ENCODE measurements at regions not wholly inside any gene's neighbourhood (a gene's known extent, or its start where the extent isn't known, plus 50 kb on each side); places are given as distances from the start of the nearest gene placed in this dataset.

GRCh38 chr3:103949693-103950092 is 1417.0 kb upstream of the ALCAM start:
- no peak for TF ChIP-seq EP300 (IDR thresholded peaks at IDR 0.05)
- Histone ChIP-seq H3K36me3 (no peaks in the 10 kb centered on the region), H3K27me3 (no peaks in the 10 kb centered on the region), H3K27ac (replicated peaks in 1 of 4) (no peak overlapping the region), H3K9me3 (no peaks in the 10 kb centered on the region), H3K4me1 (no peaks in the 10 kb centered on the region), H3K4me3 (no peak overlapping the region)
- intact Hi-C loops (cut with DNase I), result no loop called here
- DNase-seq (ENCODE audit: extremely low spot score), result no peak
- WGBS, result 28% methylated on average over 1 of the region's 1 CpG

DNA sequence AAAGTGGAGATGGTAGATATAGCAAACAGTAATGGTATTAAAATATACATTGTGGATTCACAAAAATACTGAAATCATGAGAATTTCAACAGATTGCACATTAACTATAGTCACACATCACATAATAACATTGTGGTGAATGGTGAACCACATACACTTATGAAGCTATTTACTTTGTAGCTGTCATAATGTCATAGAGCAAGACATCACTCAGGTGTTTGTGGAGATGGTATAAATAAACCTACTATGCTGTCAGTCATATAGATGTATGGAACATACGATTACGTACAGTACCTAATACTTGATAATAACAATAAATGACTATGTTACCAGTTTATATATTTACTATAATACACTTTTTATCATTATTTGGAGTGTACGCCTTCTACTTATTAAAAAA is 1416.0 kb upstream of the ALCAM start:
- no peak overlapping the region for H3K27ac ChIP-seq (replicated peaks in 1 of 4)
- 55% methylated on average over 3 of the region's 3 CpGs for WGBS
- H3K9me3 ChIP-seq, result no peaks in the 10 kb centered on the region
- no peaks in the 10 kb centered on the region for H3K4me1 ChIP-seq
- no peaks in the 10 kb centered on the region for H3K36me3 ChIP-seq
- H3K4me3 ChIP-seq, result no peak overlapping the region
- no peak for DNase-seq (ENCODE audit: extremely low spot score)
- no peaks in the 10 kb centered on the region for H3K27me3 ChIP-seq
- TF ChIP-seq POLR2A (IDR thresholded peaks at IDR 0.05; ENCODE audit: low read depth) (no peak), POLR2AphosphoS5 (IDR thresholded peaks at IDR 0.05) (no peak), CTCF (IDR thresholded peaks at IDR 0.05) (no peak), EP300 (IDR thresholded peaks at IDR 0.05) (no peak)
- intact Hi-C loops (cut with DNase I), result no loop called here

- H3K36me3 ChIP-seq, result no peaks in the 10 kb centered on the region
- no peaks in the 10 kb centered on the region for H3K9me3 ChIP-seq
- intact Hi-C loops (cut with DNase I), result no loop called here
- H3K4me3 ChIP-seq, result no peak overlapping the region
- no peaks in the 10 kb centered on the region for H3K27me3 ChIP-seq
- 85% methylated on average over 2 of the region's 2 CpGs for WGBS
- H3K4me1 ChIP-seq, result no peaks in the 10 kb centered on the region
- TF ChIP-seq CTCF (IDR thresholded peaks at IDR 0.05), result no peak
- TF ChIP-seq EP300 (IDR thresholded peaks at IDR 0.05), result no peak
- TF ChIP-seq POLR2AphosphoS5 (IDR thresholded peaks at IDR 0.05), result no peak
- no peak for TF ChIP-seq POLR2A (IDR thresholded peaks at IDR 0.05; ENCODE audit: low read depth)
- no peak overlapping the region for H3K27ac ChIP-seq (replicated peaks in 1 of 4)
- no peak for DNase-seq (ENCODE audit: extremely low spot score)
These were observed 1412.9 kb upstream of the ALCAM start for GRCh38 chr3:103953796-103954195.

DNA sequence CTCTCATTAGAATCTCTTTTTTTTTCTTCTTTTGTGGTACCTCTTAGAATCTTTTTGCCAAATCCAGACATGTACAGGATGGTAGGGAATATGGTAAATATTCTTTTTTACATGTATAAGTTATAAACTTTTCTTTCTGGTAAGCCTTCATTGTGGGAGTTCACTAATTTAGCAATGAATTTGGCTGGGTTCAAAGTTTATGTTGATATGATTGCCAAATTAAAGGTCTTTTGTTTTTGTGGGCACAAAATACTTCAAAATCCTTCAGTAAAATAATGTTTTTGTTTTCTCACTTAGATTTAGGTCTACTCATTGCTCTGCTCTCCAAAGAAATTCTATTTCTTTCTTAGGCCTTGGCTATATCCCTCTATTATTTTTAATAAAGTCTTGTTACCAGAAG is 1405.9 kb upstream of the ALCAM start:
- Histone ChIP-seq H3K36me3 (no peaks in the 10 kb centered on the region), H3K9me3 (no peaks in the 10 kb centered on the region), H3K4me1 (no peaks in the 10 kb centered on the region), H3K27ac (replicated peaks in 1 of 4) (no peak overlapping the region), H3K4me3 (no peak overlapping the region), H3K27me3 (no peaks in the 10 kb centered on the region)
- intact Hi-C loops (cut with DNase I), result no loop called here
- TF ChIP-seq POLR2A (IDR thresholded peaks at IDR 0.05; ENCODE audit: low read depth) (no peak), EP300 (IDR thresholded peaks at IDR 0.05) (no peak), POLR2AphosphoS5 (IDR thresholded peaks at IDR 0.05) (no peak), CTCF (IDR thresholded peaks at IDR 0.05) (no peak)
- no peak for DNase-seq (ENCODE audit: extremely low spot score)

DNA sequence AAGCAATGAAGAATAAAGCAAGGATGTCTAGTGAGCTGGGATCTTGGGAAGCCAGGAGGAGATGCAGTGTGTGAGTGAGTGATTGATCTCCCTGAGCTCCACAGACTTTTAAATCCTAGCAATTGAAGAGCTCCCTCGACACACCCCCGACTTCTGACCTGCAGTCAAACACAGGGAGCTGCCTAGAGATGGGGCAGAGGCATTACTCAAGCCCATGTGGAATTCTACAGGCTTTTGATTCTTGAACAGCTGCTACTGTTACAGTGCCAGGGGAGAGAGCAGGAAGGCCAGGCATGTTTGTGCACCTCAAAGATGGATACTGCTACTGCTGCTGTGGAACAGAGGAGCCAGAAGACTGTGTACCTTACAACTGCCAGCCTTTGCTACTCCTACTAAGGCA is 1403.1 kb upstream of the ALCAM start:
- no peak for TF ChIP-seq POLR2A (IDR thresholded peaks at IDR 0.05; ENCODE audit: low read depth)
- TF ChIP-seq POLR2AphosphoS5 (IDR thresholded peaks at IDR 0.05), result no peak
- no peak for TF ChIP-seq EP300 (IDR thresholded peaks at IDR 0.05)
- no peak for TF ChIP-seq CTCF (IDR thresholded peaks at IDR 0.05)
- 52% methylated on average over 2 of the region's 2 CpGs for WGBS
- no peaks in the 10 kb centered on the region for H3K9me3 ChIP-seq
- no peaks in the 10 kb centered on the region for H3K36me3 ChIP-seq
- no peaks in the 10 kb centered on the region for H3K4me1 ChIP-seq
- no peak for DNase-seq (ENCODE audit: extremely low spot score)
- intact Hi-C loops (cut with DNase I), result no loop called here
- H3K27ac ChIP-seq (replicated peaks in 1 of 4), result no peak overlapping the region
- H3K27me3 ChIP-seq, result no peaks in the 10 kb centered on the region
- H3K4me3 ChIP-seq, result no peak overlapping the region
